H1 (cell line): ENCODE measurements at regions not wholly inside any gene's neighbourhood (a gene's known extent, or its start where the extent isn't known, plus 50 kb on each side); places are given as distances from the start of the nearest gene placed in this dataset.

Source experiments
- CTCF ChIA-PET: fragments of 300-600 bp; sonication (Branson Sonifier 250); formaldehyde crosslinking; loops from one replicate; lab custom pipeline; 2021; ENCODE audit not compliant: partially characterized antibody; lab: Charles Lee
- POLR2A ChIA-PET: fragments of 300-600 bp; sonication (Branson Sonifier 250); formaldehyde crosslinking; loops from one replicate; lab custom pipeline; 2021; ENCODE audit warnings: inconsistent platforms; ENCODE audit not compliant: partially characterized antibody; lab: Charles Lee
- DNase-seq, 2 experiments: peaks; one replicate each; pipeline versions ENCODE4 v3.0.0 to v3.0.0-alpha.2; 2010 to 2022; ENCODE audit warnings: low spot score in 2 of 2, low read depth in 1 of 2, mixed read lengths in 1 of 2
- FAIRE-seq: peaks from 2 replicates; lab custom pipeline; 2011; peaks lifted over from hg19 to GRCh38; lab: Jason Lieb, UNC
- H2AFZ ChIP-seq: 2 replicates; pipeline ENCODE4 v1.8.1; 2012; ENCODE audit warnings: low read length, inconsistent platforms
- H2AK5ac ChIP-seq: 2 replicates; pipeline ENCODE4 v1.6.1; 2013; ENCODE audit warnings: low read depth, low read length
- H2BK120ac ChIP-seq: replicated peaks from 2 replicates; pipeline ENCODE3; 2013; ENCODE audit warnings: low read depth, low read length, inconsistent platforms
- H2BK12ac ChIP-seq: 2 replicates; pipeline ENCODE4 v1.6.1; 2013; ENCODE audit warnings: low read depth, low read length
- H2BK15ac ChIP-seq: 2 replicates; pipeline ENCODE4 v1.6.1; 2013; ENCODE audit warnings: low read length
- H2BK20ac ChIP-seq: 2 replicates; pipeline ENCODE4 v1.6.1; 2013; ENCODE audit warnings: low read length
- H2BK5ac ChIP-seq: 2 replicates; pipeline ENCODE4 v1.6.1; 2013; ENCODE audit warnings: low read depth, low read length
- H3K14ac ChIP-seq: 2 replicates; pipeline ENCODE4 v1.6.1; 2013; ENCODE audit warnings: inconsistent platforms; ENCODE audit not compliant: insufficient read length
- H3K18ac ChIP-seq: 2 replicates; pipeline ENCODE4 v1.6.1; 2013; ENCODE audit warnings: low read length; ENCODE audit errors: extremely low read depth
- H3K23ac ChIP-seq: 2 replicates; pipeline ENCODE4 v1.6.1; 2013; ENCODE audit warnings: inconsistent platforms; ENCODE audit not compliant: insufficient read length
- H3K23me2 ChIP-seq: 2 replicates; pipeline ENCODE4 v1.6.1; 2013; ENCODE audit warnings: low read depth, low read length
- H3K27ac ChIP-seq: 2 replicates; pipeline ENCODE4 v1.6.1; 2011; ENCODE audit warnings: low read depth, low read length, inconsistent platforms
- H3K27me3 ChIP-seq, 4 experiments: replicated peaks in 1 of 4; 1 replicate in 1 of 4; 2 replicates in 3 of 4; pipeline versions ENCODE4 v1.6.1 to v1.8.1; 2011 to 2013; ENCODE audit warnings: low read length in 3 of 4, mild to moderate bottlenecking in 3 of 4, inconsistent platforms in 2 of 4, mixed read lengths in 2 of 4, moderate library complexity in 1 of 4; ENCODE audit not compliant: control insufficient read depth in 3 of 4, insufficient read depth in 3 of 4; ENCODE audit errors: extremely low read depth in 1 of 4
- H3K36me3 ChIP-seq, 4 experiments: 2 replicates each; pipeline versions ENCODE4 v1.6.1 to v1.8.1; 2011 to 2013; ENCODE audit warnings: mild to moderate bottlenecking in 4 of 4, low read length in 3 of 4, moderate library complexity in 2 of 4, control low read depth in 1 of 4, inconsistent platforms in 1 of 4; ENCODE audit not compliant: insufficient read depth in 4 of 4, control insufficient read depth in 2 of 4
- H3K4ac ChIP-seq: replicated peaks from 2 replicates; pipeline ENCODE3; 2013; ENCODE audit warnings: low read length, low read depth, mixed read lengths, inconsistent platforms; ENCODE audit not compliant: insufficient read length
- H3K4me1 ChIP-seq, 4 experiments: replicated peaks in 1 of 4; 1 replicate in 1 of 4; 2 replicates in 3 of 4; pipeline versions ENCODE4 v1.6.1 to v1.8.1; 2011 to 2013; ENCODE audit warnings: low read length in 3 of 4, inconsistent platforms in 2 of 4, mixed read lengths in 1 of 4; ENCODE audit not compliant: insufficient read depth in 4 of 4, control insufficient read depth in 3 of 4
- H3K4me2 ChIP-seq, 2 experiments: 2 replicates each; pipeline versions ENCODE4 v1.6.1 to v1.8.1; 2011 to 2013; ENCODE audit warnings: low read depth in 2 of 2, low read length in 2 of 2, control low read depth in 1 of 2, inconsistent platforms in 1 of 2, mild to moderate bottlenecking in 1 of 2; ENCODE audit not compliant: insufficient read depth in 1 of 2
- H3K4me3 ChIP-seq, 4 experiments: fragments of 200-600, 300-600 bp in 1 of 4; sonication (generic), shearing (Covaris generic), sonication (Bioruptor Twin) in 1 of 4; 2 replicates each; pipeline versions ENCODE4 v1.5.1 to v1.8.1; 2011 to 2016; ENCODE audit warnings: low read length in 4 of 4, low read depth in 3 of 4, control low read depth in 2 of 4, inconsistent platforms in 2 of 4, mild to moderate bottlenecking in 2 of 4, mixed read lengths in 1 of 4, moderate library complexity in 1 of 4; ENCODE audit not compliant: insufficient read depth in 2 of 4; ENCODE audit errors: extremely low read depth in 1 of 4
- H3K56ac ChIP-seq: replicated peaks from 2 replicates; pipeline ENCODE3; 2013; ENCODE audit warnings: low read depth, mild to moderate bottlenecking, mixed read lengths, low read length, inconsistent platforms; ENCODE audit not compliant: insufficient read length
- H3K79me1 ChIP-seq: 2 replicates; pipeline ENCODE4 v1.6.1; 2013; ENCODE audit warnings: low read depth, low read length, control low read depth
- H3K79me2 ChIP-seq, 2 experiments: 2 replicates each; pipeline versions ENCODE4 v1.6.1 to v1.8.1; 2012 to 2013; ENCODE audit warnings: low read length in 2 of 2, mild to moderate bottlenecking in 2 of 2, inconsistent platforms in 1 of 2; ENCODE audit not compliant: insufficient read depth in 2 of 2, control insufficient read depth in 1 of 2
- H3K9ac ChIP-seq, 4 experiments: replicated peaks in 1 of 4; 1 replicate in 1 of 4; 2 replicates in 3 of 4; pipeline versions ENCODE4 v1.6.1 to v1.8.1; 2011 to 2013; ENCODE audit warnings: low read depth in 3 of 4, low read length in 3 of 4, control low read depth in 2 of 4, mild to moderate bottlenecking in 2 of 4, moderate library complexity in 2 of 4, inconsistent platforms in 1 of 4; ENCODE audit errors: extremely low read depth in 1 of 4
- H3K9me3 ChIP-seq, 2 experiments: 2 replicates each; pipeline versions ENCODE4 v1.6.1 to v1.8.1; 2012 to 2013; ENCODE audit warnings: mild to moderate bottlenecking in 2 of 2, moderate library complexity in 2 of 2, control low read depth in 1 of 2, inconsistent platforms in 1 of 2, low read depth in 1 of 2, low read length in 1 of 2, mixed read lengths in 1 of 2; ENCODE audit not compliant: insufficient read depth in 2 of 2
- H4K20me1 ChIP-seq, 2 experiments: replicated peaks in 1 of 2; 2 replicates each; pipeline versions ENCODE3 to v1.8.1; 2011 to 2013; ENCODE audit warnings: inconsistent platforms in 2 of 2, low read length in 2 of 2, mild to moderate bottlenecking in 1 of 2; ENCODE audit not compliant: insufficient read depth in 2 of 2, control insufficient read depth in 1 of 2
- H4K5ac ChIP-seq: 2 replicates; pipeline ENCODE4 v1.6.1; 2013; ENCODE audit warnings: low read length, low read depth, mixed read lengths, inconsistent platforms; ENCODE audit not compliant: insufficient read length
- H4K8ac ChIP-seq: 2 replicates; pipeline ENCODE4 v1.8.0; 2013; ENCODE audit warnings: mild to moderate bottlenecking, moderate library complexity, low read length, inconsistent platforms; ENCODE audit not compliant: insufficient read depth; ENCODE audit errors: extremely low read depth
- H4K91ac ChIP-seq: replicated peaks from 2 replicates; pipeline ENCODE3; 2013; ENCODE audit warnings: low read length, mixed read lengths, inconsistent platforms; ENCODE audit not compliant: insufficient read length
- EGR1 ChIP-seq: IDR thresholded peaks from 2 replicates; pipeline ENCODE4 v1.6.1; 2011; ENCODE audit warnings: low read depth, low read length, borderline replicate concordance
- WGBS, 2 experiments: shearing (Covaris generic) in 1 of 2; methylation state at CpG; one replicate each; pipeline versions ENCODE4 v1.1.6 to v1.1.7; 2013 to 2015; ENCODE audit warnings: low lambda C conversion rate in 2 of 2, mixed read lengths in 2 of 2, inconsistent platforms in 1 of 2, low coverage in 1 of 2, missing lambda C conversion rate in 1 of 2; ENCODE audit not compliant: insufficient replicate concordance in 2 of 2, insufficient coverage in 1 of 2, insufficient read length in 1 of 2; ENCODE audit errors: extremely low coverage in 1 of 2, missing lambda C conversion rate in 1 of 2; 5-methylcytosine and 5-hydroxymethylcytosine counted together

- no peaks in the 10 kb centered on the region for H3K9me3 ChIP-seq
- no peak overlapping the region for H4K8ac ChIP-seq
- no peak overlapping the region for H3K9ac ChIP-seq
- no peak overlapping the region for H3K4me3 ChIP-seq
- no peak overlapping the region for H3K4me2 ChIP-seq
- no peaks in the 10 kb centered on the region for H3K79me2 ChIP-seq
- no peak overlapping the region for H3K4ac ChIP-seq
- H2BK20ac ChIP-seq, result no peak overlapping the region
- H3K36me3 ChIP-seq, result no peaks in the 10 kb centered on the region
- no peak overlapping the region for H3K27ac ChIP-seq
- no peak overlapping the region for H3K56ac ChIP-seq
- no peak overlapping the region for H2AK5ac ChIP-seq
- H4K91ac ChIP-seq, result no peak overlapping the region
- no peak overlapping the region for H2BK15ac ChIP-seq
- no peak overlapping the region for H3K18ac ChIP-seq
- H3K79me1 ChIP-seq, result no peaks in the 10 kb centered on the region
- no peaks in the 10 kb centered on the region for H3K23me2 ChIP-seq
- H2AFZ ChIP-seq, result no peak overlapping the region
- H2BK5ac ChIP-seq, result no peak overlapping the region
- no peaks in the 10 kb centered on the region for H3K27me3 ChIP-seq
- H3K4me1 ChIP-seq, result no peaks in the 10 kb centered on the region; a peak in 1 of 7 replicates
- ChIA-PET CTCF (no interaction called here), POLR2A (no interaction called here)
- no peak overlapping the region for H3K23ac ChIP-seq
- no peak overlapping the region for H4K5ac ChIP-seq
- FAIRE-seq (no peak), DNase-seq (no peak)
- no peak for TF ChIP-seq EGR1
- H2BK120ac ChIP-seq, result no peak overlapping the region
- no peaks in the 10 kb centered on the region for H4K20me1 ChIP-seq
- H2BK12ac ChIP-seq, result no peak overlapping the region
- H3K14ac ChIP-seq, result no peak overlapping the region
- 88% methylated on average over 2 of the region's 2 CpGs; no CpG with 5 or more reads in 1 of the 2 experiments for WGBS, 2 experiments
These were observed 320.7 kb downstream of the ADGRL2 start for GRCh38 chr1:82121421-82121820.
